H1 (cell line): ENCODE measurements at regions not wholly inside any gene's neighbourhood (a gene's known extent, or its start where the extent isn't known, plus 50 kb on each side); places are given as distances from the start of the nearest gene placed in this dataset. TPM values are rescaled to one million over a fixed set of nuclear protein-coding genes. Genes with fewer than 3 reads are reported as not detected.

Experiments used
- microRNA-seq, 2 experiments: library from miRNA; unstranded; fragments of <30 nt; microRNA quantifications; one replicate each; pipeline versions ENCODE4 to v1.2.0, GENCODE V29; 2016 to 2020; ENCODE audit warnings: borderline microRNAs expressed in 2 of 2, borderline number of aligned reads in 2 of 2, borderline replicate concordance in 1 of 2
- small RNA-seq: library from polyadenylated mRNA; stranded (forward); fragments of <200 nt; extraction: miRNeasy Mini kit (QIAGEN cat#:217004); gene quantifications from one replicate; pipeline ENCODE3, GENCODE V24; 2013; ENCODE audit not compliant: insufficient read depth

Small RNA genes in the stretch of these regions (microRNA-seq; reads per million reads assigned to microRNA genes)
- gene MIR1-1: 0 reads per million in 2 experiments
- 0 reads per million in 2 experiments for gene MIR133A2

Small RNA genes in the stretch of these regions (small RNA-seq; reads per million reads assigned to genes)
- gene MIR1-1: not detected
